ENCODE measurements at regions not wholly inside any gene's neighbourhood (a gene's known extent, or its start where the extent isn't known, plus 50 kb on each side); places are given as distances from the start of the nearest gene placed in this dataset.

DNA sequence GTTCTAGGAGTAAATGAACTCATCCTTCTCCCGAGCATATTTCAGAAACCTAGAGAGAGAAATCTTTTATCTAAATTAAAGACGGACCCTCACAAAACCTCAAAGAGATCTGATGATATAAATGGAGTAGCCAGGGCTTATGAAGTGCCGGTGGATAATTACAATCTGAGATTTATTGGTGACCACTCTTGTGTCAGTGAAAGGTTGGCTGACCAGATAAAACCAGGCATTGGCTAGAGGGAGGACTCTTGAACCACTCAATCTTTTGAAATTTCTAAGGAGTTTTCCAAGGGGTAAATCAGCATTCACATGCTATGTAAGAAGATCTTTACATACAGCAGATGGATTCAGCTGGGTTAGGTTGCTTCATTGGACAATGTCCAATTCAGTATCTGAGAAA is 227.3 kb upstream of the MMADHC start:
- H3K4me3 ChIP-seq (replicated peaks in 1 of 2; ENCODE audit: low read depth in 1 of 2, low read length in 2 of 2): no peak overlapping the region
- H3K4me2 ChIP-seq (ENCODE audit: low read length): no peak overlapping the region
- H3K4me1 ChIP-seq (ENCODE audit: control insufficient read depth in 1 of 2, insufficient read depth in 2 of 2, low read length in 2 of 2): no peaks in the 10 kb centered on the region
- H3K9ac ChIP-seq (ENCODE audit: low read length): no peak overlapping the region
- DNase-seq (ENCODE audit: low read depth, low spot score) (no peak), ATAC-seq (no peak)
- RAD21 ChIA-PET (ENCODE audit: low non-redundant PET in 1 of 2, low total read pairs in 2 of 2, uncharacterized antibody in 2 of 2, unreplicated experiment in 2 of 2): no interaction called here
- BruUV-seq (replicated peaks): no TSS peak
- intact Hi-C loops (cut with micrococcal nuclease): no loop called here
- H2AFZ ChIP-seq (ENCODE audit: low read depth, low read length, poor library complexity, severe bottlenecking): no peak overlapping the region
- no peaks in the 10 kb centered on the region for H3K9me3 ChIP-seq (ENCODE audit: control insufficient read depth in 1 of 2, insufficient read depth in 1 of 2, low read depth in 1 of 2, low read length in 2 of 2)
- POLR2A ChIA-PET: no interaction called here
- no peaks in the 10 kb centered on the region for H4K20me1 ChIP-seq (ENCODE audit: insufficient read depth)
- TF ChIP-seq JUND (IDR thresholded peaks at IDR 0.05): no peak
- TF ChIP-seq ZFX (IDR thresholded peaks at IDR 0.05): no peak
- no peak for TF ChIP-seq SRF (IDR thresholded peaks at IDR 0.05; ENCODE audit: low read depth)
- no peak for TF ChIP-seq POLR2AphosphoS5 (IDR thresholded peaks at IDR 0.05; ENCODE audit: low read depth, low read length)
- no peak for TF ChIP-seq FOSL1 (IDR thresholded peaks at IDR 0.05; ENCODE audit: low read depth)
- TF ChIP-seq ELF1 (IDR thresholded peaks at IDR 0.05; ENCODE audit: borderline replicate concordance, low read depth): no peak
- no peak for TF ChIP-seq EZH2phosphoT487 (IDR thresholded peaks at IDR 0.05; ENCODE audit: borderline replicate concordance)
- H3K27me3 ChIP-seq (ENCODE audit: insufficient read depth, low read length): no peaks in the 10 kb centered on the region
- H3K36me3 ChIP-seq (ENCODE audit: control insufficient read depth in 1 of 2, insufficient read depth in 2 of 2, low read length in 2 of 2): no peaks in the 10 kb centered on the region
- no peak overlapping the region for H3K27ac ChIP-seq (ENCODE audit: low read depth, low read length)
- no peaks in the 10 kb centered on the region for H3K9me2 ChIP-seq (ENCODE audit: insufficient read depth)
- no peaks in the 10 kb centered on the region for H3K79me2 ChIP-seq (ENCODE audit: insufficient read depth, low read length)
- CTCF ChIA-PET: no interaction called here

DNA sequence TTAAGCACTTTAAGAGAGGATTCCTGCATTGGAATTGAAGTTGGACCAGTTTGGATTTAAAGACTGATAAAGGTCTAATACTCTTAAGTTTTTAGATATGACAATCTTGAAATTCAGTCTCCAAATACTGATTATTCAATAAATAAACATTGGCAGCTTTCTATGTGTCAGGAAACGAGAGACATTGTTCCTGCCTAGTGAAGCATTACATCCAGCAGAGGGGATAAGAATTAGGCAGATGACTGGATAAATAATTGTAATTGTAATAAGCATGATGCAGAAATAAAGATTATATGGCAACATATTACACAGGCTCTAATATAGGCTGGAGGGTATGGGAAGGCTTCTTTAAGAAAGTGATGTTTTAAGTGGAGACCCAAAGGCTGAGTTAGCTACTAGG is 226.5 kb upstream of the MMADHC start:
- no peaks in the 10 kb centered on the region for H3K9me3 ChIP-seq (ENCODE audit: control insufficient read depth in 1 of 2, insufficient read depth in 1 of 2, low read depth in 1 of 2, low read length in 2 of 2)
- H2AFZ ChIP-seq (ENCODE audit: low read depth, low read length, poor library complexity, severe bottlenecking): no peak overlapping the region
- BruUV-seq (replicated peaks): no TSS peak
- H3K36me3 ChIP-seq (ENCODE audit: control insufficient read depth in 1 of 2, insufficient read depth in 2 of 2, low read length in 2 of 2): no peaks in the 10 kb centered on the region
- no peak overlapping the region for H3K27ac ChIP-seq (ENCODE audit: low read depth, low read length)
- ChIA-PET POLR2A (no interaction called here), RAD21 (ENCODE audit: low non-redundant PET in 1 of 2, low total read pairs in 2 of 2, uncharacterized antibody in 2 of 2, unreplicated experiment in 2 of 2) (no interaction called here), CTCF (no interaction called here)
- no peak overlapping the region for H3K4me2 ChIP-seq (ENCODE audit: low read length)
- no peaks in the 10 kb centered on the region for H3K27me3 ChIP-seq (ENCODE audit: insufficient read depth, low read length)
- no peak overlapping the region for H3K4me3 ChIP-seq (replicated peaks in 1 of 2; ENCODE audit: low read depth in 1 of 2, low read length in 2 of 2)
- ATAC-seq (no peak), DNase-seq (ENCODE audit: low read depth, low spot score) (no peak)
- H4K20me1 ChIP-seq (ENCODE audit: insufficient read depth): no peaks in the 10 kb centered on the region
- H3K9me2 ChIP-seq (ENCODE audit: insufficient read depth): no peaks in the 10 kb centered on the region
- H3K9ac ChIP-seq (ENCODE audit: low read length): no peak overlapping the region
- intact Hi-C loops (cut with micrococcal nuclease): no loop called here
- no peaks in the 10 kb centered on the region for H3K79me2 ChIP-seq (ENCODE audit: insufficient read depth, low read length)
- no peaks in the 10 kb centered on the region for H3K4me1 ChIP-seq (ENCODE audit: control insufficient read depth in 1 of 2, insufficient read depth in 2 of 2, low read length in 2 of 2)
- no peak for TF ChIP-seq FOSL1 (IDR thresholded peaks at IDR 0.05; ENCODE audit: low read depth)
- TF ChIP-seq, protein P1, sequence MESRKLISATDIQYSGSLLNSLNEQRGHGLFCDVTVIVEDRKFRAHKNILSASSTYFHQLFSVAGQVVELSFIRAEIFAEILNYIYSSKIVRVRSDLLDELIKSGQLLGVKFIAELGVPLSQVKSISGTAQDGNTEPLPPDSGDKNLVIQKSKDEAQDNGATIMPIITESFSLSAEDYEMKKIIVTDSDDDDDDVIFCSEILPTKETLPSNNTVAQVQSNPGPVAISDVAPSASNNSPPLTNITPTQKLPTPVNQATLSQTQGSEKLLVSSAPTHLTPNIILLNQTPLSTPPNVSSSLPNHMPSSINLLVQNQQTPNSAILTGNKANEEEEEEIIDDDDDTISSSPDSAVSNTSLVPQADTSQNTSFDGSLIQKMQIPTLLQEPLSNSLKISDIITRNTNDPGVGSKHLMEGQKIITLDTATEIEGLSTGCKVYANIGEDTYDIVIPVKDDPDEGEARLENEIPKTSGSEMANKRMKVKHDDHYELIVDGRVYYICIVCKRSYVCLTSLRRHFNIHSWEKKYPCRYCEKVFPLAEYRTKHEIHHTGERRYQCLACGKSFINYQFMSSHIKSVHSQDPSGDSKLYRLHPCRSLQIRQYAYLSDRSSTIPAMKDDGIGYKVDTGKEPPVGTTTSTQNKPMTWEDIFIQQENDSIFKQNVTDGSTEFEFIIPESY (IDR thresholded peaks at IDR 0.05; ENCODE audit: extremely low read depth, insufficient replicate concordance, low read length): no peak
- no peak for TF ChIP-seq CBX3 (IDR thresholded peaks at IDR 0.05; ENCODE audit: low read depth)
- TF ChIP-seq SP1 (IDR thresholded peaks at IDR 0.05; ENCODE audit: low read depth): no peak
- TF ChIP-seq CEBPB (IDR thresholded peaks at IDR 0.05; ENCODE audit: low read depth): no peak
- no peak for TF ChIP-seq ELF1 (IDR thresholded peaks at IDR 0.05; ENCODE audit: borderline replicate concordance, low read depth)
- TF ChIP-seq YY1 (IDR thresholded peaks at IDR 0.05; ENCODE audit: extremely low read depth, insufficient replicate concordance, low read depth, low read length): no peak
- no peak for TF ChIP-seq ZNF274 (IDR thresholded peaks at IDR 0.05; ENCODE audit: low read depth, low read length)
- TF ChIP-seq, protein P2, sequence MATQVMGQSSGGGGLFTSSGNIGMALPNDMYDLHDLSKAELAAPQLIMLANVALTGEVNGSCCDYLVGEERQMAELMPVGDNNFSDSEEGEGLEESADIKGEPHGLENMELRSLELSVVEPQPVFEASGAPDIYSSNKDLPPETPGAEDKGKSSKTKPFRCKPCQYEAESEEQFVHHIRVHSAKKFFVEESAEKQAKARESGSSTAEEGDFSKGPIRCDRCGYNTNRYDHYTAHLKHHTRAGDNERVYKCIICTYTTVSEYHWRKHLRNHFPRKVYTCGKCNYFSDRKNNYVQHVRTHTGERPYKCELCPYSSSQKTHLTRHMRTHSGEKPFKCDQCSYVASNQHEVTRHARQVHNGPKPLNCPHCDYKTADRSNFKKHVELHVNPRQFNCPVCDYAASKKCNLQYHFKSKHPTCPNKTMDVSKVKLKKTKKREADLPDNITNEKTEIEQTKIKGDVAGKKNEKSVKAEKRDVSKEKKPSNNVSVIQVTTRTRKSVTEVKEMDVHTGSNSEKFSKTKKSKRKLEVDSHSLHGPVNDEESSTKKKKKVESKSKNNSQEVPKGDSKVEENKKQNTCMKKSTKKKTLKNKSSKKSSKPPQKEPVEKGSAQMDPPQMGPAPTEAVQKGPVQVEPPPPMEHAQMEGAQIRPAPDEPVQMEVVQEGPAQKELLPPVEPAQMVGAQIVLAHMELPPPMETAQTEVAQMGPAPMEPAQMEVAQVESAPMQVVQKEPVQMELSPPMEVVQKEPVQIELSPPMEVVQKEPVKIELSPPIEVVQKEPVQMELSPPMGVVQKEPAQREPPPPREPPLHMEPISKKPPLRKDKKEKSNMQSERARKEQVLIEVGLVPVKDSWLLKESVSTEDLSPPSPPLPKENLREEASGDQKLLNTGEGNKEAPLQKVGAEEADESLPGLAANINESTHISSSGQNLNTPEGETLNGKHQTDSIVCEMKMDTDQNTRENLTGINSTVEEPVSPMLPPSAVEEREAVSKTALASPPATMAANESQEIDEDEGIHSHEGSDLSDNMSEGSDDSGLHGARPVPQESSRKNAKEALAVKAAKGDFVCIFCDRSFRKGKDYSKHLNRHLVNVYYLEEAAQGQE (IDR thresholded peaks at IDR 0.05; ENCODE audit: low read depth): no peak
- no peak for TF ChIP-seq POLR2AphosphoS5 (IDR thresholded peaks at IDR 0.05; ENCODE audit: low read depth, low read length)
